Left lung (tissue), 4 donors: ENCODE measurements at regions not wholly inside any gene's neighbourhood (a gene's known extent, or its start where the extent isn't known, plus 50 kb on each side); places are given as distances from the start of the nearest gene placed in this dataset.

Experiments used
- ATAC-seq: fragments of 200-7000 bp; cut with Tn5 transposase; one replicate; pipeline ENCODE4 v1.9.1; 2020; ENCODE audit warnings: moderate library complexity
- DNase-seq, 4 donors: peaks; one replicate each; pipeline ENCODE4 v3.0.0-alpha.2; 2013 to 2020
- H3K27ac ChIP-seq, 2 donors: fragments of 200-600 bp; sonication (generic) in 1 of 2; one replicate each; pipeline versions ENCODE4 v1.5.0 to v1.8.0; 2020 to 2021
- H3K27me3 ChIP-seq, 2 donors: fragments of 200-600 bp; sonication (generic) in 1 of 2; one replicate each; pipeline versions ENCODE4 v1.5.0 to v1.8.0; 2020 to 2021
- H3K36me3 ChIP-seq, 2 donors: fragments of 200-600 bp; sonication (generic) in 1 of 2; one replicate each; pipeline versions ENCODE4 v1.5.0 to v1.8.0; 2020 to 2021
- H3K4me1 ChIP-seq, 2 donors: fragments of 200-600 bp; one replicate each; pipeline ENCODE4 v1.8.0; 2021
- H3K4me3 ChIP-seq, 2 donors: fragments of 200-600 bp; sonication (generic) in 1 of 2; one replicate each; pipeline versions ENCODE4 v1.5.0 to v1.8.0; 2020 to 2021; ENCODE audit warnings: mild to moderate bottlenecking in 1 of 2
- H3K9me3 ChIP-seq, 2 donors: fragments of 200-600 bp; sonication (generic) in 1 of 2; one replicate each; pipeline versions ENCODE4 v1.5.0 to v1.8.0; 2020 to 2021
- intact Hi-C, 2 donors: fragments of 100-400 bp; cut with DNase I; formaldehyde crosslinking; loops; one replicate each; pipeline versions ENCODE4 v1.11.2 to v1.14.2; 2022
- TF ChIP-seq, protein P1 (sequence below), 2 donors: fragments of 200-600 bp; sonication (generic) in 1 of 2; IDR thresholded peaks; one replicate each; pipeline versions ENCODE4 v1.5.0 to v1.8.0; 2021; ENCODE audit warnings: antibody characterized with exemption in 2 of 2
- donor health status: DM: no; HTN: yes; CAD: no.
- donor health status: DM: no; HTN: no; CAD: no.

DNA sequence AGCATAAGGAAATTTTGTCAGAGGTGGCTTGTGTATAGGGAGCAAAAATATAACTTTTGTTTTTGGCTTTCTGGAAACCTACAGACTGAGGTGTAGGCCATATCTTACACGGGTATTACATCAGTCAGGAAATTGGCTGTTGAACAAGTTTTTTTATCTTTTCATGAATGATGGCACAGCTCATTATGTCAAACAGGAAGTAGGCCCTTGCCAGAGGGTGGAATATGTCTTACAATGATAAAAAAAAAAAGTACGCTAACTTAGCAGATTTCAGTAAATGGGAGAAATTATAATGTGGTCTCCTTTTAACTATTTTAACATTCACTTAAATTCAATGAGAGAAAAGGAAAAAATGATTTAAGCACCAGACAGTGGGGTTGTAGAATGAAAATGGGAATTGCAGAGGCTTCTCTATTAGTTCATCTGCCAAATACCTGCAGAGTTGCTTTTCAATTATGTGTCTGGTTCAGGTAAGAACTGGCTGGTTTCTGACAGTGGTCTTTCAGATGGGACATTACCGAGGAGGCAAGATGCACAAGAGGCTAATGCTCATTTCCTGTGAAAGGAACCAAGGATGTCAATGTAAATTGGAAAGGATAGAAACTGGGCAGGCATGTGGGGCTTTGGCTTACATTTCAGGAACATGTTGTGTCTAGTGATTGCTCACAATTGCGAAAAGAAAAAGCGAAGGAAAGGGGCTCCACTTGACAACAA lies 169.9 kb downstream of the NNT start:
- intact Hi-C loops: no loop called here
- no peak overlapping the region for H3K4me3 ChIP-seq
- H3K9me3 ChIP-seq: no peaks in the 10 kb centered on the region
- DNase-seq: peak in 1 of 4 donors; percentile 49
- ATAC-seq: no peak
- TF ChIP-seq, protein P1, sequence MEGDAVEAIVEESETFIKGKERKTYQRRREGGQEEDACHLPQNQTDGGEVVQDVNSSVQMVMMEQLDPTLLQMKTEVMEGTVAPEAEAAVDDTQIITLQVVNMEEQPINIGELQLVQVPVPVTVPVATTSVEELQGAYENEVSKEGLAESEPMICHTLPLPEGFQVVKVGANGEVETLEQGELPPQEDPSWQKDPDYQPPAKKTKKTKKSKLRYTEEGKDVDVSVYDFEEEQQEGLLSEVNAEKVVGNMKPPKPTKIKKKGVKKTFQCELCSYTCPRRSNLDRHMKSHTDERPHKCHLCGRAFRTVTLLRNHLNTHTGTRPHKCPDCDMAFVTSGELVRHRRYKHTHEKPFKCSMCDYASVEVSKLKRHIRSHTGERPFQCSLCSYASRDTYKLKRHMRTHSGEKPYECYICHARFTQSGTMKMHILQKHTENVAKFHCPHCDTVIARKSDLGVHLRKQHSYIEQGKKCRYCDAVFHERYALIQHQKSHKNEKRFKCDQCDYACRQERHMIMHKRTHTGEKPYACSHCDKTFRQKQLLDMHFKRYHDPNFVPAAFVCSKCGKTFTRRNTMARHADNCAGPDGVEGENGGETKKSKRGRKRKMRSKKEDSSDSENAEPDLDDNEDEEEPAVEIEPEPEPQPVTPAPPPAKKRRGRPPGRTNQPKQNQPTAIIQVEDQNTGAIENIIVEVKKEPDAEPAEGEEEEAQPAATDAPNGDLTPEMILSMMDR (IDR thresholded peaks at IDR 0.05): no peak
- H3K27me3 ChIP-seq: no peaks in the 10 kb centered on the region
- H3K36me3 ChIP-seq: no peaks in the 10 kb centered on the region
- H3K27ac ChIP-seq: peak overlapping the region in 1 of 2 donors; percentile 5
- no peaks in the 10 kb centered on the region for H3K4me1 ChIP-seq

DNA sequence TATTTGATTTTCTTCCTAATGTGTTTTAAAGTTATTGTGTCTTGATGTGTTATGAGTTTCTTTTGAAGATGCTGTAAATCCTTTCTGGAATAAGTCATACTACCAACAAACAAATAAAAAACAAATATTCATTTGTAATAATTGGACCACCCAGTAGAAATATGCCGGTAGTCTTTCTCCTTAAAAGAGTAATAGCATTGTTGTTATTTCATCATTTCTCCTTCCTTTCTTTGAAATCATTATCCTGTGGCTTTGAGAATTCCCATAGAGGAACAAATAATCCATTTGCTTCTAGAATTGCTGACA lies 169.4 kb downstream of the NNT start:
- Histone ChIP-seq H3K27me3 (no peaks in the 10 kb centered on the region), H3K9me3 (no peaks in the 10 kb centered on the region), H3K27ac (peak overlapping the region in 1 of 2 donors; percentile 5), H3K36me3 (no peaks in the 10 kb centered on the region), H3K4me3 (no peak overlapping the region), H3K4me1 (no peaks in the 10 kb centered on the region)
- TF ChIP-seq, protein P1 (IDR thresholded peaks at IDR 0.05): no peak
- no peak for DNase-seq
- no peak for ATAC-seq
- intact Hi-C loops: no loop called here

DNA sequence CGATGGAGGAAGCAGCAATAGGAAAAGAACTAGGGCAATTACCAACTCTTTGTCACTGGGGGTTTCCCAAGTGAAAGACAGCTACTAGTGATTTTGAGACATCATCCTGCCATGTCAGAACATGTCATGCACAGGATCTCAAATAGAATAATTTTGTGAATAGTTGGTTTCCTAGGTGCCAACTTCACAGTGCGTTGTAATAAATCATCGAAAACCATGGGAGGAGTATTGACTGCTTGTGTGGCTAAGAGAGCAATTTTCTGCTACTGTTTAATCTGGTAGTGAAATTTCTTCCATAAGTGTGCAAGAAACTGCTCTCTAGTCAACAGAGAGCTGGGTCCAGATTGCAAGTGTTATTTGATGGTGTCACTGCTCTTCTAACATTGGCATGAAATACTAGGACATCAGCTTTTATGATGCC lies 168.6 kb downstream of the NNT start:
- ATAC-seq (no peak), DNase-seq (no peak)
- H3K4me3 ChIP-seq: no peak overlapping the region
- H3K4me1 ChIP-seq: no peaks in the 10 kb centered on the region
- TF ChIP-seq, protein P1 (IDR thresholded peaks at IDR 0.05): no peak
- intact Hi-C loops: no loop called here
- no peaks in the 10 kb centered on the region for H3K9me3 ChIP-seq
- no peaks in the 10 kb centered on the region for H3K36me3 ChIP-seq
- no peak overlapping the region for H3K27ac ChIP-seq
- no peaks in the 10 kb centered on the region for H3K27me3 ChIP-seq

DNA sequence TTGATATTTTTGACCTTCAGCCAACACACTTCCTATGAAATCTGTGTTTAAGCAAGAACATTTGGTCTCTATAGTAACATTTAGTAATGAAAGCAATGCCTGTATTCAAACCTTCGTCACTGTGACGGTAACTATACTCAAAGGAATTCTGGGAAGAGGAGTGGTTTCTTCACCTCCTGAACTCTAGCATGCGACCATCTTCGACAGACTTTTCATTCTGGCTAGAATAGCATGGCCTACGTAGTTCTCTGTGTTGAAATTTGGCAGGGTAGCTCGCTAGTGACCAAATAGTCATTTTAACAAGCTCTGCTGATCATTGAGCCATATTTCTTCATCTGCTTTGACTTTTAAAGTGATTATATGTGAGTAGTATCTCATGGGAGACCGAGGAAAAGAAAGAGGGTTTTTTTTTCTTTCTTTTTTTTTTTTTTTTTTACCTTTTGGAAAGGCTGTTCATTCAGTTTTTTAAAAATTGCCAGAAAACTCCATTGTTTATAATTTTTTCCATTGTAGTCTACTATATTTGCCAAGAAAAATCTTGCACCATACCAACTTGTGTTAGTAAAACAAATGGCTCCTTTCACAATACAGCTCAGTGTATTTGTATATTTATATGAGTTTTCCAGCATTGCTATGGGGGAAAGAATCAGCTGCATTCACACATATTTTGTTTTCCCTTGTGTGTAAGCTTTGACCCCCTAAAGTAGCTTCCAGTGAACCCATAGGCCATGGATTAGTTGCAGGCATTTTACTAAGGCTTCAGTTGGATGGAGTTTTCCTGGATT lies 166.8 kb downstream of the NNT start:
- no peaks in the 10 kb centered on the region for H3K4me1 ChIP-seq
- DNase-seq: peak in 2 of 4 donors; percentile 88 to 93
- intact Hi-C loops: no loop called here
- peak overlapping the region; percentile 36 to 41 for H3K27ac ChIP-seq
- ATAC-seq: peak; percentile 70
- H3K4me3 ChIP-seq: no peak overlapping the region
- H3K27me3 ChIP-seq: no peaks in the 10 kb centered on the region
- TF ChIP-seq, protein P1 (IDR thresholded peaks at IDR 0.05): no peak
- no peaks in the 10 kb centered on the region for H3K36me3 ChIP-seq
- no peaks in the 10 kb centered on the region for H3K9me3 ChIP-seq
